ENCODE measurements at regions not wholly inside any gene's neighbourhood (a gene's known extent, or its start where the extent isn't known, plus 50 kb on each side); places are given as distances from the start of the nearest gene placed in this dataset.
A peak's percentile ranks its signal among the peaks of the same experiment; 100 is the strongest.

DNA sequence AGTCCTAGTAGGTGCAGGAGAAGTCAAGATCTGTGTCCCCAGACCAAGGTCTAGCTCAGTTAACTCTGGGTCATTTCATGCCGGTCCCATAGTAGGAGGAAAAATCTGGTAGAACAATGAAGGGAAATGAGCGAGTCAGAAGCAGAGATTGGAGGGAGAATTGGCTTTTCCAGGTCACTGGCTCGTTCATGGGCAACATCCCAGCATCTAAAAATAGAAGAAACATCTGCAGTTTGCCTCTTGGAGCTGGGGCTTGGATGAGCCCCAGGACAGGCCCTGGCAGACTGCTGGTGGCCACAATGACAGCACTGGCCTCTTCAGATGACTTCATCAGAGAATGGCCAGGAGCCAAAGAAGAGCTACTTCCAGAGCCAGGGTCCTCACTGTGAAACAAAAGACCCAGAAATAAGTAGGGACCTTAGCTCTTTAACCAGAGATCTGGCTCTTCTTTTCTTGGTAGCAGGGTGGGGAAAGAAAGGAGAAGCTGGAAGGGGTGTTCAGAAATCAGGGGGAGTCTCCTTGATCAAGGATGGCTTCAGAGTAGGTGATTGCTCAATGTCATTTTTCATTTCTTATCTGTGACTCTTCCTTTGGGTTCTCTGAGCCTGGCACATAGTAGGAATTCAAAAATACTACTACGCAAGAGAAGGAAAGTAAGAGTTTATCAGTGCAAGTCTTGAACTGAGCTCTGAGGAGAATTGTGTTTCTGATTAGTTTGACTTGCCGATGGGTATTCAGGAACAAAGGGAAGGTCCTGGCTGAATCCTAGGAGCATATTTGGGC lies 102.6 kb downstream of the TMPRSS5 start:
- H3K4me3 ChIP-seq (replicated peaks; ENCODE audit: low read depth, low read length): no peak overlapping the region
- TF ChIP-seq, protein P1, sequence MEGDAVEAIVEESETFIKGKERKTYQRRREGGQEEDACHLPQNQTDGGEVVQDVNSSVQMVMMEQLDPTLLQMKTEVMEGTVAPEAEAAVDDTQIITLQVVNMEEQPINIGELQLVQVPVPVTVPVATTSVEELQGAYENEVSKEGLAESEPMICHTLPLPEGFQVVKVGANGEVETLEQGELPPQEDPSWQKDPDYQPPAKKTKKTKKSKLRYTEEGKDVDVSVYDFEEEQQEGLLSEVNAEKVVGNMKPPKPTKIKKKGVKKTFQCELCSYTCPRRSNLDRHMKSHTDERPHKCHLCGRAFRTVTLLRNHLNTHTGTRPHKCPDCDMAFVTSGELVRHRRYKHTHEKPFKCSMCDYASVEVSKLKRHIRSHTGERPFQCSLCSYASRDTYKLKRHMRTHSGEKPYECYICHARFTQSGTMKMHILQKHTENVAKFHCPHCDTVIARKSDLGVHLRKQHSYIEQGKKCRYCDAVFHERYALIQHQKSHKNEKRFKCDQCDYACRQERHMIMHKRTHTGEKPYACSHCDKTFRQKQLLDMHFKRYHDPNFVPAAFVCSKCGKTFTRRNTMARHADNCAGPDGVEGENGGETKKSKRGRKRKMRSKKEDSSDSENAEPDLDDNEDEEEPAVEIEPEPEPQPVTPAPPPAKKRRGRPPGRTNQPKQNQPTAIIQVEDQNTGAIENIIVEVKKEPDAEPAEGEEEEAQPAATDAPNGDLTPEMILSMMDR (IDR thresholded peaks at IDR 0.05; ENCODE audit: low read length, missing control alignments): no peak
- DNase-seq (ENCODE audit: low read depth): peak; percentile 48

DNA sequence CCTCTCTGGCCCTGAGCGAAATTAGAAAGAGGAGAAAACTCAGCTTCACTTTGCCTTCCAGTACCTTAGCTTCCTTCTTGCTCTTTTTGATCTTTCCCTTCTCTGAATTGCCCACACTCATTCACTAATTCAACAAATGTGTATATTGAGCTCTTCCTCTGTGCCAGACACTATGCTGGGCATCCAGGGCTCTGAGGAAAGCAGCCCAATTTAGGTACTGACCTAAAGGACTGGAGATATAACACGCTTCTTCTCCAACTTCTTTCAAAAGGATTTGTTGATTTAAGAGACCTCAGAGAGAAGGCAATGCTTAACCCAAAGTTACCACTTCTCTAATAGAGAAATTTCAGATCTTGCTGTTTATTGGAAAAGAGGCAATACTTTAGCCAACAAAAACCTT lies 103.6 kb downstream of the TMPRSS5 start:
- H3K4me3 ChIP-seq (replicated peaks; ENCODE audit: low read depth, low read length): no peak overlapping the region
- no peak for DNase-seq (ENCODE audit: low read depth)
- TF ChIP-seq, protein P1 (IDR thresholded peaks at IDR 0.05; ENCODE audit: low read length, missing control alignments): no peak

DNA sequence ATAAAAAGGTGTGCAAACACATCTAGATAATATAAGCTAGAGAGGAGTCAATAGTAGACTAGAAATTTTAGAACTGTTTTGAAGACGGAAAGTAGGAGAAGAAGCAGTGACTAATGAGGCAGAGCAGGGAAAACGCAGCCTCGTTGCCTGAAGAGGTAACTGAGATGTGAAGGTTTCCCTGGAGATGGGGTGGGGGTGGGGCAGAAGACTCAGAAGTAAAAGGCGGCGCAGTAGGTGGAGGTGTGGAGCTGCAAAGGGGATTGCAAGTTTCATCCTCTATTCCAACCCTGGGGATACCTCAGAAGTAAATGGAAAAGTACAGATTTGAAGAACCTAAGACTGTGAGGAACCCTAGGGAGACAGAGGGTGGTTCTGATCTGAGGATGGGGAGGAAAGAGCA lies 109.5 kb downstream of the TMPRSS5 start:
- TF ChIP-seq, protein P1 (IDR thresholded peaks at IDR 0.05; ENCODE audit: low read length, missing control alignments): no peak
- H3K4me3 ChIP-seq (replicated peaks; ENCODE audit: low read depth, low read length): no peak overlapping the region
- no peak for DNase-seq (ENCODE audit: low read depth)

- TF ChIP-seq, protein P1 (IDR thresholded peaks at IDR 0.05; ENCODE audit: low read length, missing control alignments): no peak
- no peak for DNase-seq (ENCODE audit: low read depth)
- no peak overlapping the region for H3K4me3 ChIP-seq (replicated peaks; ENCODE audit: low read depth, low read length)
Observed at GRCh38 chr11:113595810-113596594, 110.1 kb downstream of the TMPRSS5 start.

- peak; percentile 1 for DNase-seq (ENCODE audit: low read depth)
- no peak overlapping the region for H3K4me3 ChIP-seq (replicated peaks; ENCODE audit: low read depth, low read length)
- TF ChIP-seq, protein P1 (IDR thresholded peaks at IDR 0.05; ENCODE audit: low read length, missing control alignments): no peak
Observed at GRCh38 chr11:113593698-113594308, 112.3 kb downstream of the TMPRSS5 start.

DNA sequence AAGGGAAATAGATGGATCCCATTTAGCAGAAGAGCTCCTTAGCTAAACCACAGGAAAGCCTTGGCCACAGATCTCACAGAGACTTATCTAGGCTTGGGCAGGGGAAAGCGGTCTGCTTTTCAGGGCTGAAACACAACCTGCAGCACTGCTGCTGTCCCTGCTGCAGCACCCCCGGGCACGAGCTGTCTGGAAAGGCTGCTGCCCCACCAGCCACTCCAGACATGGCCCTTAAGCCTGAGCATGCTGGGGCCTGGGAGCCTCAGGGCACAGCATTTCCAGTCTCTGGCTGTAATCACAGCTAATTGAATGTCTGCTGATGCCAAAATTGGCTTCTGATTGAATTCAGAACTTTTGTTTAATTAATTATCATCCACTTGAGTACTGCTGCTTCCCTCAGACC lies 115.0 kb downstream of the TMPRSS5 start:
- no peak for DNase-seq (ENCODE audit: low read depth)
- no peak overlapping the region for H3K4me3 ChIP-seq (replicated peaks; ENCODE audit: low read depth, low read length)
- TF ChIP-seq, protein P1 (IDR thresholded peaks at IDR 0.05; ENCODE audit: low read length, missing control alignments): no peak

Measured in fibroblast of pulmonary artery (primary cell).